NCI-H2081 (cell line): ENCODE measurements at regions not wholly inside any gene's neighbourhood (a gene's known extent, or its start where the extent isn't known, plus 50 kb on each side); places are given as distances from the start of the nearest gene placed in this dataset.
"Not testable (repeated sequence)": the region's sequence is repeated elsewhere in the genome, so short reads cannot be mapped to it uniquely, and the experiment has no call there.

Experiments
- DNase-seq, 2 experiments: peaks; one replicate each; lab custom pipeline; 2025; lab: John Stamatoyannopoulos, UW

DNA sequence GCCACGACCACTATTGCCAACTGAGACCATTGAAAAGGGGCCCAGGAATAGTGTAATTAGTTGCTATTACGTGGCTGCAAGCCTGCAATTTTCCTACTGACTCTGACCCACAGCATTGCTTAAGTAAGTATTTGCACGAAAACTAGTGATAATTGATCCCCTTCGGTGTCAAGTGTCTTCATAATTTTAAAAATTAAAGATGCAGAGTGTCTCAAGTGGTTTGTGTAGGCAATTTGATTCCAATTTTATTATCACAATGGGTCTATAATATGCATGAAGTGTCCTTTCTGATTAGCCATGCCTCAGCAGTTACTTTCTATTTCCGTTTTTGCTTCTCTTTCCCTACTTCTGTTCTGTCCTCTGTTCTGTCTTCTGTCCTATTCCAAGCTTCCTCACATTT lies 259.2 kb downstream of the C3orf38 start:
- peak; percentile 5 to 45 for DNase-seq

DNA sequence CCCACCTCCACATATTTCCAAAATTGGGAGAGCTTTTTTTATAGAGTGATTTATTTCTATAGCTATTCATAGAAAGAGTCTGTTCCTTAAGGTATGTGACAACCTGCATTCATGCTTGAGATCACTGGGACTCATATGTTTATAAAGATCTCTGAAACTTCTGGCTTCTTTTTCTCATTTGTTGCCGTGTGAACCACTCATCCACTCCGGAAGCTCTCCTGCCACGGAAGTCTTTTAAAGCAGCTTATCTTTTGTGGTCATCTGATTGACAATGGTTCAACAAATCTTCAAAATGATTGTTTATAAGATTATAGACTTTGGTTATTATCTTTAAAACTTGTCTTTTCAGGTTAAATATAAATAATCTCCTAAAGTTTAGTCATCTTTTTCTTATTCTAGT lies 260.5 kb downstream of the C3orf38 start:
- no peak for DNase-seq

DNA sequence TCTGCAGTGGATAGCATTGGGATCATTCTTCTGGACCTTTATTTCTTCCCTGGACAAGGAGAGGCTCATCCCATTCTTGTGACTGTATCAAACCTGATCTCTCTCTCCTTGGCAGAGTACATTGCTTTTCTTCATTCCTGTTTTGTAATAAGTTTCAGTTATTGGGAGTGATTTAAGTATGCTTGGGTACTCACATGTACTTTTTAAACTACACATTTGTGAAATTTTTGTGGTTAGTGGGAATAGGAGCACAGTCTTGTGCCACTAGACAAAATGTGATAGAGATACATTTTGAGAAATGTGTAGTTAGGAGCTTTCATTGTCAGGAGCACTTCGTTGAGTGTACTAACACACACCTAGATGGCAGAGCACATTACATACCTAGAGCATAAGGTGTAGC lies 262.6 kb downstream of the C3orf38 start:
- DNase-seq, result no peak

- DNase-seq, result no peak
Observed at GRCh38 chr3:88416436-88416835, 266.7 kb downstream of the C3orf38 start.

- DNase-seq, result no peak
Observed at GRCh38 chr3:88418219-88418618, 268.5 kb downstream of the C3orf38 start.

DNA sequence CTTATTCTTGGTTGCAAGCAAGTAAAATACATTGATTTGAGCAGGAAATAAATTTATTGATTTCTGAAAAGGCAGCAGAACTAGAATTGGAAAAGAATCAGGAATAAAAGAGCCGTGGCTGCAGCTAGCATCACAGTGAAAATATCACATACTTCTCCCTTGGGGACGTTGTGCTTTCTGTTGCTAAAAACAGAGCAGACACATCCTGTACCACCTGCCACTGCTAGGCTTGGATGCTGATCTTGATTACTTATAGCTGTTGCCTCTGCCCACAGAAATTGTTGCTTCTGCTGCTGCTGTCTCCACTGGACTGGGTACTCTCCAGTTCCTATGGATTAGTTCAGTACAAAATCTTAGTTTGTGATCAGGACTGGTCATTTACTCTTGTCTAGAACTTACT lies 283.8 kb downstream of the C3orf38 start:
- DNase-seq, result peak; percentile 43 to 55

- DNase-seq, result no peak
Observed at GRCh38 chr3:88434001-88434400, 284.2 kb downstream of the C3orf38 start.

DNA sequence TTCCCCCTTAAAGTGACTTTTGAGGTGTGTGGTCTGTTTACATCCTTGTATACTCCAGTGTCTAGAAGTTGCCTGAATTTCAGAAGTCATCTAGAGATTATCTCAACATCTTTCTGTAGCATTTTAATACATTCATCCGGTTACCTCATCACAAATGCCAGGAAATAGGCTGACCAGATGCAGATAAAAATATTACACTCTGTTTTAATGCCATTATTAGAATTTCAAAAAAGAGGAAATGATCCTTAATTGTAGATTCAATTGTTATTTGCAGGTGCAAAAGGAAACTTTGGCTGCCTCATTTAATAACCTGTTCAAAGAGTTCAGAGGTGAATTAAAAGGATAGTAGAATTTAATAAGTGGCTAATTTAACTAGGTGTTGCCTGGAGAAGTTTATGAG lies 290.9 kb downstream of the C3orf38 start:
- no peak for DNase-seq

GRCh38 chr3:88443066-88443465 lies 293.3 kb downstream of the C3orf38 start:
- no peak for DNase-seq

- DNase-seq, result no peak
Observed at GRCh38 chr3:88444251-88444650, 294.5 kb downstream of the C3orf38 start.

- no peak for DNase-seq
Observed at GRCh38 chr3:88452228-88452627, 302.5 kb downstream of the C3orf38 start.

GRCh38 chr3:88460369-88460768 lies 310.6 kb downstream of the C3orf38 start:
- no peak for DNase-seq

GRCh38 chr3:88462230-88462629 lies 312.5 kb downstream of the C3orf38 start:
- DNase-seq, result no peak

- no peak for DNase-seq
Observed at GRCh38 chr3:88467191-88467590, 317.4 kb downstream of the C3orf38 start.

DNA sequence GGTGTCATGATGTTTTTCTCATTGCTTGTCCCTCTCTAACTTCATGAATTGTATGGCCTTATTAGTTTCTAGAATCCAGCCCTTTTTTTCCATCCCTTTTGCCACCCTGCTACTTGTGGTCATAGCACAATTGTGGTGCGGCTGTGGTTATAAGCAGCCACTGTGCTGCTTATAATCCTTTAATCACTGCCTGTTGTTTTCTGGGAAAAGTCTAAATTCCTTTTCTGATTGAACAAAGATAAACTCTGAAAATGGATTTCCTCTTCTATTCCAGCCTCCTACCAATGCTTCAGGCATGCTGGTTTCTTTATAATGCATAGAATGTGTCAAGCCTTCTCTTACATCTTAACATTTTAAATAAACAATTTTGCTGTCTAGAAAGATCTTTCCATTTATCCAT lies 319.5 kb downstream of the C3orf38 start:
- DNase-seq, result no peak

- DNase-seq, result no peak
Observed at GRCh38 chr3:88478460-88478859, 328.7 kb downstream of the C3orf38 start.

DNA sequence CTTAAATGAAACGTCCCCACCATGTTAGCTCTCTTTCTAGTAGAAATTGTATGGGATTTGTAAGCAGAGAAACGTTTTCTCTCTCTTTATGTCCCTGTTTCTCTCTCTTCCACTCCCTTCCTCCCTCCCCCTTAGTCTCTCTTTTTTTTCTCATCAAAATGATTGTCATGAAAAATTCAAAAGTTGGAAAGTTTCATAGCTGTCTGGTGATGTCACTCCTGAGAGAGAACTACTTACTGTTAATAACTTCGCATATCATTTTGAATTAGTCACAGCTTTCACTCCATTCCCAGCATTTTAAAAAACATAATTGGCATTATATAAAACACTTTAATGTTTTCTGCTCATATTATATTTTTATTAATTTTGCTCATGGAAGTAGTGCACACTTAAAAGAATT lies 331.1 kb downstream of the C3orf38 start:
- DNase-seq, result no peak

GRCh38 chr3:88485001-88485400 lies 335.2 kb downstream of the C3orf38 start:
- DNase-seq, result no peak

- not testable (repeated sequence) for DNase-seq
Observed at GRCh38 chr3:88508818-88509217, 359.1 kb downstream of the C3orf38 start.

GRCh38 chr3:88509582-88509981 lies 359.8 kb downstream of the C3orf38 start:
- no peak for DNase-seq

DNA sequence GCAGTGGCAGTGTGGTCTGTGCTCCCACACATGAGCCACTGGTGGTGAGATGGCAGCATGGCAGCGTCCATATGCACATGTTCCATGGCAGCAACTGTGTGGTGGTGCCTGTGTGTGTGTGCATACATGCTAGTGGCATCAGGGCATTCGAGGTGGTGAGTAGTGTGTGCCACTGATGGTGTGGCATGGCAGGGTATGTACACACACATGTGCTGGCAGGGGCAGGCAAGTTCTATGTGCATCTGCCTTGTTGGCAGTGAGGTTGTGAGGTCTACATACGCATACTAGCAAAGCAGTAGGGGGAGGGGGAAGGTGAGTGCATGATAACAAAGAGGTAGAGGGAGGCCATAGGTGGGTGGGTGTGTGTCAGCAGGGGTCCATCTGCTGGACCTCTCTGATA lies 378.7 kb downstream of the C3orf38 start:
- no peak for DNase-seq

DNA sequence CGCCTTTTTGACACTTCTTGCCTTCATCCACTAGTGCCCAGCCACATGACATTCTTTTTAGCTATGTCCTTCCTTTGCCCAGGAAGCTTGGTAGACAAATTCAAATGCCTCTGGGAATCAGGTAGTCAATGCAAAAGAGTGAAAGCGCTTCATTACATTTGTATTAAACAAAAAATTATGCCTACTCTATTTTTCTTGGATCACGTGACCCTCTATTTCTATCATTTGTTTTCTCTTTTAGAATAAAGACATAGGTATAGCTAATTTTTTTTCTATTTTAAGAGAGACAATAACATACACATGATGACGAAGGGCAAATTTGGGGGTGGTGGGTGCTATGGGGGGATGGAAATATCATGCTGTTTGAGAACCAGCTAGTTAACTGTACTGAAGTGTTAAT lies 384.8 kb downstream of the C3orf38 start:
- no peak for DNase-seq

DNA sequence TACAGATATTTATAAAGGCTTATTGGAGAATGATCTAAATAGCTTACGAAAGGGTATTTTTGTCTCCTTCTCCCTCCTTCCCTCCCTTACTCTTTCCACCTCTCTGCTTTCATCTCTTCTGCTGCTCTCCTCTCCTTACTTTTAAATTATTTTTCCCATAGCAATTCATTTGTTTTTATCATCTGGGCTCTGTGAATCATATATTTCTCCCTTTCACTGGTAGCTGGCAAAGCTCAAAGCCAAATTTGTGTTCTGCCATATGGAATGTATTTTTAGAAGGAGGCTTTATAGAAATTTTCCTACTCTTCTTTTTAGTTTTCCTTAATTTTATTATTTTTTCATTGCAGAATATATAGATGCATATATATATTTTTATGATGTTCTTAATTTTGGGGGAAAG lies 385.8 kb downstream of the C3orf38 start:
- no peak for DNase-seq

GRCh38 chr3:88542916-88543315 lies 393.2 kb downstream of the C3orf38 start:
- no peak for DNase-seq

GRCh38 chr3:88572450-88572849 lies 422.7 kb downstream of the C3orf38 start:
- DNase-seq, result no peak
